GM10248 (cell line): ENCODE measurements at regions not wholly inside any gene's neighbourhood (a gene's known extent, or its start where the extent isn't known, plus 50 kb on each side); places are given as distances from the start of the nearest gene placed in this dataset.

ENCODE experiments used
- CTCF ChIA-PET: fragments of 300-600 bp; sonication (Branson Sonifier 250); formaldehyde crosslinking; extraction: SDS; loops from one replicate; lab custom pipeline; 2021; ENCODE audit warnings: antibody characterized with exemption; lab: Yijun Ruan, JAX
- POLR2A ChIA-PET: fragments of 350-650 bp; sonication (Branson Sonifier 250); formaldehyde crosslinking; extraction: SDS; loops from one replicate; lab custom pipeline; 2020; ENCODE audit warnings: antibody characterized with exemption; lab: Yijun Ruan, JAX
- DNase-seq: peaks from one replicate; pipeline ENCODE4 v3.0.0; 2012; ENCODE audit errors: extremely low spot score
- CTCF ChIP-seq: IDR thresholded peaks from 2 replicates; pipeline ENCODE4 v1.5.1; 2012; ENCODE audit warnings: mild to moderate bottlenecking, low read depth; ENCODE audit errors: extremely low read depth, missing control alignments, control extremely low read depth

GRCh38 chr12:124655048-124655697, 87.8 kb upstream of the NCOR2 start:
- CTCF ChIA-PET = interaction anchor here (1.5 kb wide), 1 partner anchor 9 kb away, joined by 3 read pairs; no protein-coding TSS in a partner anchor
- DNase-seq = no peak
- TF ChIP-seq CTCF = no peak
- POLR2A ChIA-PET = no interaction called here

- no peak for DNase-seq
- ChIA-PET POLR2A (no interaction called here), CTCF (no interaction called here)
- no peak for TF ChIP-seq CTCF
These were observed 87.2 kb upstream of the NCOR2 start for GRCh38 chr12:124654666-124655047.

- ChIA-PET CTCF (interaction anchor here (1.7 kb wide), 1 partner anchor 15 kb away, joined by 5 read pairs; no protein-coding TSS in a partner anchor), POLR2A (interaction anchor here (0.7 kb wide), 1 partner anchor 150 kb away, joined by 3 read pairs; no protein-coding TSS in a partner anchor)
- TF ChIP-seq CTCF = no peak
- no peak for DNase-seq
These were observed 85.9 kb upstream of the NCOR2 start for GRCh38 chr12:124653169-124653931.

- TF ChIP-seq CTCF = no peak
- ChIA-PET CTCF (interaction anchor here (1.7 kb wide), 1 partner anchor 15 kb away, joined by 5 read pairs; no protein-coding TSS in a partner anchor), POLR2A (no interaction called here)
- DNase-seq = no peak
These were observed 85.2 kb upstream of the NCOR2 start for GRCh38 chr12:124652661-124653060.

- no peak for TF ChIP-seq CTCF
- no peak for DNase-seq
- CTCF ChIA-PET = interaction anchor here (1.7 to 4.9 kb wide), 3 partner anchors 11 to 16 kb away, joined by 5 to 21 read pairs (median 12); no protein-coding TSS in a partner anchor
- POLR2A ChIA-PET = no interaction called here
These were observed 84.3 kb upstream of the NCOR2 start for GRCh38 chr12:124651516-124652273.

GRCh38 chr12:124650912-124651311, 83.5 kb upstream of the NCOR2 start:
- DNase-seq = no peak
- ChIA-PET CTCF (interaction anchor here (2.8 to 4.9 kb wide), 2 partner anchors 11 to 13 kb away, joined by 12 to 21 read pairs; no protein-coding TSS in a partner anchor), POLR2A (no interaction called here)
- no peak for TF ChIP-seq CTCF
